Fibroblast of lung (primary cell): ENCODE measurements at regions not wholly inside any gene's neighbourhood (a gene's known extent, or its start where the extent isn't known, plus 50 kb on each side); places are given as distances from the start of the nearest gene placed in this dataset.

Experiments
- DNase-seq, 2 donors: peaks; one replicate each; pipeline versions ENCODE4 v3.0.0 to v3.0.0-alpha.2; 2010; ENCODE audit warnings: low read depth in 2 of 2
- H2AFZ ChIP-seq: 2 replicates; pipeline ENCODE4 v1.5.1; 2012; ENCODE audit warnings: low read length, control low read depth, inconsistent platforms
- H3K27ac ChIP-seq: 2 replicates; pipeline ENCODE4 v1.5.1; 2011; ENCODE audit warnings: low read length, control low read depth; ENCODE audit not compliant: insufficient read depth
- H3K27me3 ChIP-seq: 2 replicates; pipeline ENCODE4 v1.5.1; 2011; ENCODE audit warnings: mild to moderate bottlenecking, low read length; ENCODE audit not compliant: control insufficient read depth, insufficient read depth
- H3K36me3 ChIP-seq: 2 replicates; pipeline ENCODE4 v1.5.1; 2011; ENCODE audit warnings: low read length; ENCODE audit not compliant: control insufficient read depth, insufficient read depth
- H3K4me1 ChIP-seq: 2 replicates; pipeline ENCODE4 v1.5.1; 2011; ENCODE audit warnings: low read length; ENCODE audit not compliant: control insufficient read depth, insufficient read depth; ENCODE audit errors: extremely low read depth
- H3K4me2 ChIP-seq: 2 replicates; pipeline ENCODE4 v1.5.1; 2011; ENCODE audit warnings: low read length, control low read depth; ENCODE audit not compliant: insufficient read depth; ENCODE audit errors: extremely low read depth
- H3K4me3 ChIP-seq, 4 experiments: fragments of 200-600 bp in 1 of 4; sonication (generic) in 1 of 4; replicated peaks in 1 of 4; 2 replicates each; pipeline ENCODE4 v1.5.1; 2011 to 2016; ENCODE audit warnings: low read length in 4 of 4, low read depth in 3 of 4, mild to moderate bottlenecking in 3 of 4, control low read depth in 2 of 4, inconsistent platforms in 1 of 4, mixed read lengths in 1 of 4; ENCODE audit not compliant: insufficient read depth in 1 of 4; ENCODE audit errors: control extremely low read depth in 1 of 4
- H3K79me2 ChIP-seq: 2 replicates; pipeline ENCODE4 v1.5.1; 2012; ENCODE audit warnings: mild to moderate bottlenecking, low read length, inconsistent platforms; ENCODE audit not compliant: control insufficient read depth, insufficient read depth
- H3K9ac ChIP-seq: 2 replicates; pipeline ENCODE4 v1.5.1; 2011; ENCODE audit warnings: mild to moderate bottlenecking, low read length, control low read depth; ENCODE audit not compliant: insufficient read depth
- H3K9me3 ChIP-seq: 2 replicates; pipeline ENCODE4 v1.5.1; 2012; ENCODE audit warnings: low read depth, low read length; ENCODE audit not compliant: control insufficient read depth, insufficient read depth
- H4K20me1 ChIP-seq: 2 replicates; pipeline ENCODE4 v1.5.1; 2011; ENCODE audit warnings: low read length; ENCODE audit not compliant: control insufficient read depth, insufficient read depth; ENCODE audit errors: extremely low read depth
- EZH2 ChIP-seq: IDR thresholded peaks from 2 replicates; pipeline ENCODE4 v1.5.1; 2012; ENCODE audit warnings: low read length, control low read depth, mild to moderate bottlenecking; ENCODE audit errors: missing control alignments
- TF ChIP-seq, protein P1 (sequence below), 2 donors: IDR thresholded peaks in 1 of 2; conservative IDR thresholded peaks in 1 of 2; 1 replicate in 1 of 2; 2 replicates in 1 of 2; pipeline ENCODE4 v1.5.1; 2011 to 2012; ENCODE audit warnings: low read length in 2 of 2, control low read depth in 1 of 2, inconsistent platforms in 1 of 2, low read depth in 1 of 2, mild to moderate bottlenecking in 1 of 2

DNA sequence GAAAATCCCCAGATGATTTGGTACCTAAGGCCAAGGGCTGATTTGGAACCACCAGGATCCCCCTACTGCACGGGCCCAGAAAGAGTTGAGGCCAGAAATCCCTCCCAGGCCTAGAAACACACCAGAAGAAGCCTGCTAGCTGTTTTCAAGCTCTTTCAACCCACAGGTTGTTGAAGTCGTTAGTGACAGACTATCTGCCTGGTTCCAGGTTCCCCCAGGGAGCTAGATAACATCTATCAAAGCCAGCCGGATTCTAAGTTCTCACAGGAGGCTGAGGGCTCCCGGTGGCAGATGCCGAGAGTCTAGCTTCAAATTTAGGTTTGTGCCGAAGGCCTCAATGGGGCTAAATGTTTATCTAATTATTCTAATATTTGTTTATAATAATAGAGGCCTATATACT lies 132.0 kb upstream of the ATP6AP2 start:
- no peak overlapping the region for H3K4me3 ChIP-seq
- H3K9me3 ChIP-seq = no peaks in the 10 kb centered on the region
- H3K36me3 ChIP-seq = no peaks in the 10 kb centered on the region
- H3K4me1 ChIP-seq = no peaks in the 10 kb centered on the region
- H3K4me2 ChIP-seq = no peak overlapping the region
- TF ChIP-seq EZH2 = no peak
- TF ChIP-seq, protein P1, sequence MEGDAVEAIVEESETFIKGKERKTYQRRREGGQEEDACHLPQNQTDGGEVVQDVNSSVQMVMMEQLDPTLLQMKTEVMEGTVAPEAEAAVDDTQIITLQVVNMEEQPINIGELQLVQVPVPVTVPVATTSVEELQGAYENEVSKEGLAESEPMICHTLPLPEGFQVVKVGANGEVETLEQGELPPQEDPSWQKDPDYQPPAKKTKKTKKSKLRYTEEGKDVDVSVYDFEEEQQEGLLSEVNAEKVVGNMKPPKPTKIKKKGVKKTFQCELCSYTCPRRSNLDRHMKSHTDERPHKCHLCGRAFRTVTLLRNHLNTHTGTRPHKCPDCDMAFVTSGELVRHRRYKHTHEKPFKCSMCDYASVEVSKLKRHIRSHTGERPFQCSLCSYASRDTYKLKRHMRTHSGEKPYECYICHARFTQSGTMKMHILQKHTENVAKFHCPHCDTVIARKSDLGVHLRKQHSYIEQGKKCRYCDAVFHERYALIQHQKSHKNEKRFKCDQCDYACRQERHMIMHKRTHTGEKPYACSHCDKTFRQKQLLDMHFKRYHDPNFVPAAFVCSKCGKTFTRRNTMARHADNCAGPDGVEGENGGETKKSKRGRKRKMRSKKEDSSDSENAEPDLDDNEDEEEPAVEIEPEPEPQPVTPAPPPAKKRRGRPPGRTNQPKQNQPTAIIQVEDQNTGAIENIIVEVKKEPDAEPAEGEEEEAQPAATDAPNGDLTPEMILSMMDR (conservative IDR thresholded peaks at IDR 0.05 in 1 of 2, IDR thresholded peaks at IDR 0.05 in 1 of 2; ENCODE audit: low read depth in 1 of 2, low read length in 2 of 2) = no peak
- H3K27ac ChIP-seq = no peak overlapping the region
- DNase-seq = no peak
- H3K79me2 ChIP-seq = no peaks in the 10 kb centered on the region
- H2AFZ ChIP-seq = no peak overlapping the region
- H4K20me1 ChIP-seq = no peaks in the 10 kb centered on the region
- no peak overlapping the region for H3K9ac ChIP-seq
- H3K27me3 ChIP-seq = no peaks in the 10 kb centered on the region

DNA sequence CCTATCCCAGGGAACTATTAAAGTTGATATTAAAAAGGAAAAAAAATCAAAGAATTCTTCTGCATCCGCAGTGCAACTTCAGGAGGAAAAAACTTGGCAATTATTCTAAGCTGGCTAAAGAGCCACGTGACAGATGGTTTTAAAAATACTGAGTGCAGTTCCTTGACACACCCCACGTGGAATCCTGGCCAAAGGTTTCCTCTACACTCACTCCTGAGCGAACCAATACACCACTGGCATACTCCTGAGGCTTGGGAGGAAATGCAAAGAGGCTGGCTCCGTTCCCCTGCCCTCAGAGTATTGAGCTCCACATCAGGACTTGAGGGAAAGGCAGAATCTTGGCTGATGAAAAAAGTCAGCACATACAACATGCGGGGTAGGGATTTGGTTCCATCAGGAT lies 133.8 kb upstream of the ATP6AP2 start:
- DNase-seq = peak in 1 of 2 donors; percentile 29
- no peaks in the 10 kb centered on the region for H3K4me1 ChIP-seq
- no peak overlapping the region for H3K9ac ChIP-seq
- H3K27ac ChIP-seq = no peak overlapping the region
- no peak overlapping the region for H3K4me3 ChIP-seq
- H3K36me3 ChIP-seq = no peaks in the 10 kb centered on the region
- no peak overlapping the region for H2AFZ ChIP-seq
- no peaks in the 10 kb centered on the region for H3K27me3 ChIP-seq
- H4K20me1 ChIP-seq = no peaks in the 10 kb centered on the region
- TF ChIP-seq, protein P1 (conservative IDR thresholded peaks at IDR 0.05 in 1 of 2, IDR thresholded peaks at IDR 0.05 in 1 of 2; ENCODE audit: low read depth in 1 of 2, low read length in 2 of 2) = no peak
- H3K9me3 ChIP-seq = no peaks in the 10 kb centered on the region
- H3K4me2 ChIP-seq = no peak overlapping the region
- no peaks in the 10 kb centered on the region for H3K79me2 ChIP-seq

DNA sequence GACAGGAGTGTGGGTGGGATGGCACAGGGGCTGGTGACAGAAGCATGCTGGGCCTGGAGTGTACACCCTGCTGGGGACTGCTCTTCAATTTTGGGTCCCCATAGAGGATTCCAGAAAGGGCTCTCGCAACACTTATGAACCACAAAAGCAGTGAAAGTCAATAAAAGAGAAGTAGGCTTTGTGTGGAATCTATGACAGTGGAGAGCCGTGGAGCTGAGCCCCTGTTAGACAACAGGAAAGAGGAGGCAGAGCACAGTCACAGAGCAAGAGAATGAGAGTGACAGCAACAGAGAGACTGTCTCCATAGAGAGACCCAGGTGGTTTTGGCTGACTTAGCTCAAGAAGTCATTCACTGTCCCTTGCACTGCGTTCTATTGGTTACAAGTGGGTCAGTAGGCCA lies 135.1 kb upstream of the ATP6AP2 start:
- Histone ChIP-seq H3K79me2 (no peaks in the 10 kb centered on the region), H3K9ac (no peak overlapping the region), H3K27me3 (no peaks in the 10 kb centered on the region), H3K4me2 (no peak overlapping the region), H3K27ac (no peak overlapping the region), H3K36me3 (no peaks in the 10 kb centered on the region), H2AFZ (no peak overlapping the region), H3K9me3 (no peaks in the 10 kb centered on the region), H3K4me3 (no peak overlapping the region), H4K20me1 (no peaks in the 10 kb centered on the region), H3K4me1 (no peaks in the 10 kb centered on the region)
- no peak for TF ChIP-seq EZH2
- TF ChIP-seq, protein P1 (conservative IDR thresholded peaks at IDR 0.05 in 1 of 2, IDR thresholded peaks at IDR 0.05 in 1 of 2; ENCODE audit: low read depth in 1 of 2, low read length in 2 of 2) = no peak
- no peak for DNase-seq
